NCI-H146 treated with DMSO at 0.1 percent for 48 hours (cell line): ENCODE measurements at regions not wholly inside any gene's neighbourhood (a gene's known extent, or its start where the extent isn't known, plus 50 kb on each side); places are given as distances from the start of the nearest gene placed in this dataset.

Source experiments
- DNase-seq: peaks from one replicate; lab custom pipeline; 2025; ENCODE audit not compliant: unreplicated experiment; lab: John Stamatoyannopoulos, UW

- no peak for DNase-seq
These were observed 232.7 kb downstream of the KLF12 start for GRCh38 chr13:73901324-73902068.

DNA sequence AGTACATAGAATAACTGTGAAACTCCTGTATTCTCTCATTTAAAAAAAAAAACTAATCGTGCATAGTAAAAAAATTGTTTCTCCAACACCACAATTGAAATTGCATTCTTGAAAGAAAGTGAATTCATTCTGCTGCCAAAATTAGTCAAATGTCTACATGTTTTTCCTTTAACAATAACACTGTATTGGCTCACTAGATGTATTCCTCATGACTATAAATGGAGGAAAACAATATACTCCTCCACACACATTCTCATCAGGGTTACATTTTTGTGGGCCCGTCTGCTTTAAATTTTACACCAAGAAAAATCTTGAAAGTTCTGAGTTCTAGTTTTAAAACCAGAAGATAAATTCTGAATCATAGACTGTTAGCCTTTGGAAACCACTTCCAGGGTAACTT is 233.6 kb downstream of the KLF12 start:
- DNase-seq, result no peak

DNA sequence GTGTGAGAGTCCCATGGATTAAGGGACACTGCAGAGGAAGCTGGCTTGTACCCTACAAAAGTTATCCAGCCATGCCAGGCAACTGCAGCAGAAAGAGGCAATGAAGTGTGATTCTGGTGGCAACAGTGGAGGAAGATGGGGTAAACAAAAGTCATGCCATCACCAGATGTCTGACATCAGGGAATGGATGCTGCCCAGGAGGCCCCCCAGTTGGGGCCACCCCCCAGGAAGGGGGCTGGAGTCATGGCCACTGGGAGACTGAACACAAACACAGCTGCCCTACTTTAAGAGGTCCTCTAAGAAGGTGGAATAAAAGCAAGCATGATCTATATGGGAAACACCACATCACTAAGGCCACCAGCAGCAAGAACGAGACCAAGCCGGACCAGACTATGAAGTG is 235.3 kb downstream of the KLF12 start:
- no peak for DNase-seq

DNA sequence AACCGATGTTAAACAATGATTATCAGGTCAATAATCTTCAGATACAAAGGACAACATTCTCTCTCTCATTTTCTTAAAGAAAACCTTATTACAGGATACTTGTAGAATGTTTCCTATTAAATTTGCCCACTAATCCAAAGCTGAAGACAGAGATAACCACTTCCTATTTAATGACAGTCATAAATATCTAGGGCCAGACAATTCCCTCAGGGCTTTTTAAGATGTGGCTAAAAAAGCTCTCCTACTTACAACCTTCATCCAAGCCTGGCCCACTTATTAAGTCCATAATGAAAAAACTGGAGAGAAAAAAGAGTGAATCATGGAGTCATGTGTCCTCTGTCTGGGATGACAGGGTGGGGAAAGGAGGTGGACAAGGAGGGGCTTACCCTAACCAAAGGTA is 235.9 kb downstream of the KLF12 start:
- DNase-seq, result no peak

DNA sequence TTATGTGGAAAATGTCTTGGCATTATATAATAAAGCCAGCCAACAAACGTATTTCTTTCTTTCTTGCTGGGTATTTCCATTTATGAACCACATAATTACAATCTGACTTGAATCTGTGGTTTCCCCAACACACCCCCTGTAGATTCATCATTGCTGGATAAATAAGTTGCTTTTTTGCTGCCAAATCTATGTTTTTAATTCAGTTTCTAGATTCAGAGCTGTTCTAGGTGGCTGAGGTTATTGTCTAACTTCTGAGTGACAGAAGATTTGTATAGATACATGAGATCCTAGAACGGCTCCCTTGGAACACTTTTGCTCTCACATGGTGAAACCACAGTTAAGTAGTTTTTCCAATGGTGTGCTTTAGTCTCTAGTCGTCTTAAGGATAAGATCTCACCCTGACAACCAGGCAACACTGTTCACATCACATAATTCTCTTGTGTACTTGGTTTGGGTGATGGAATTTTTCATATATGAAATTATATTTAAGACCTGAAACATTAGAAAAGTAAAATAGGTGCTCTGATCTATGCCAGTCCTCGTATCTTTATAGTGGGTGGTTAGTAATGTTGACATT is 239.1 kb downstream of the KLF12 start:
- no peak for DNase-seq

DNA sequence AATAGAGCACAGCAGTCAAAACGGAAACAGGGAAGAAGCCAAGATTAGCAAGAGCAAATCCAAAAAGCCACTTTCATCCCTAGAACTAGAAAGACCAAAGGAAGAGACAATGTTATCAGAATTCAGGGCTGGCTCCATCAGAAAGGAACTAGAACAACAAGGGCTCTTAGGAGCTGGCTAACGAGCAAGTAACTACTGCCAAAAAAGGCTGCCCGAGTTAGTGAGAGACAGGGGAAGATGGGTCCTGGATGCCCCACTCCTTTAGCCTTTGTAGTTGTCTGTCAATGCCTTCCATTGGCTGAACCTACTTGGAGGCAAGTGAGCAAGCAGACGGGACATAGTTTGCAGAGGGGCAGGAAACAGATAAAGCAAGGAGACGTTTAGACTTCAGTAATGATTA is 240.4 kb downstream of the KLF12 start:
- DNase-seq, result no peak

DNA sequence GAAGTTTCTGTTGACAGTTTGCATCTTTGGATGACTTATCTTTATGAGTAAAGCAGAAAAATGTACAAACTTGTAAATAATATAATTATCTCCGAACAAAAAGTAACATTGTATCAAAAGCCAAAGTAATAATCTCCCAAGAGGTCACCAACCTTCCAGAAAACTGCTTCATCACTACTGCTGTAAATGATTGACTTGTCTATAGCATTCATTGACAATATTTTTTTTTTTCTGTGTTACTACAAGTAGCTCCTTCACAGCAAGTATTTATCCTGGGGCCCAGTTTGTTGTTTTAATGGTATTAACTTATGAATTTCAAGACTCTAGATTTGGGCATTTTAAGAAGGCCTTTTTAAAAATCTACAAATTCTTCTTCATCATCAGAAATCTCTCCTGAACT is 242.4 kb downstream of the KLF12 start:
- DNase-seq, result no peak

- DNase-seq, result no peak
These were observed 251.0 kb downstream of the KLF12 start for GRCh38 chr13:73883162-73883561.

DNA sequence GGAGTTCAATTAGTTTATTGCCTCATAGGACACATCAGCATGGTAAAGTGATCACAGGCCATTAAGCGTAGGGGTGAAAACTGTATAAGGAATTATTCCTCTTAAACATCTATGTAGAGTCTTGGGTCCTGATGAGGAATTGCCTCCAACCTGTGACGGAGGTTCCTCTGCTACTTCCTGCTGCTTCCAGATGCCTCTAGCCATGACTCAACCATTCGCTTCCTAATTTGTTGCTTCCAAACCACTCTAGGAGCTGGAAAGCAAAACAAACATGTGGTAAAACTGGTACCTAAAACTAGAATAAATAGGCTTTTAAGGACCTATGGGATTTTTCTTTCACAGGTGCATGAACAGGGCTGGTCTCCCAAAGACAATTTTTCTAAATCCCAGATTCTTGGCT is 253.8 kb downstream of the KLF12 start:
- no peak for DNase-seq

DNA sequence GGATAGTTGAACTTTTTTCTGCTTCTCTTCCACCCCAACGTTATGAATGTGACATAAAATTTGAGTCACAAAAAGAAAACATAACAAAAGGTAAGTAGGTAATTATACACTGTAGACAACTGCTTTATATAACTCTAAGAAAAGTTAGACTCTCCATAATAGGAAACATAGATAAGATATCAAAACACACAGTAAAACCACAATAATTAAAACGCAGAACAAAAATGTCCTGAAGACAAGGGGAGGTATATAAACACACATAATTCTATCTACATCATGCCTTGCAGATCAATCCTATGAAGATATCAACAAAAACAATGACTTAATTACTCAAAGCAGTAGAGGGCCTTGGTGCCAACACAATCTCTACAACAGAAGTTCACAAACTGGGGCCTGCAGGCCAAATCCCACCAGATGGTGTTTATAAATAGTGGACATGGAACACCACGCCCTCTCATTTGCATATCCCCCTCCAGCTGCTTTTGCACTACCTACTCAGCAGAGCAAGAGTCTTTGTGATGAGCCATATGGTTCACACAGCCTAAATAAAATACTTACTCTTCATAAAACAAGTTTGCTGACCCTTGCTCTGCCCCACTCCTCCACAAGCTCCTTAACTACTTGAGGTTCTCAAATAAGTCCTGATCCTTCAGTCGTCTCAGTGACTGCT is 254.7 kb downstream of the KLF12 start:
- no peak for DNase-seq

GRCh38 chr13:73877399-73877798 is 256.8 kb downstream of the KLF12 start:
- DNase-seq, result no peak

GRCh38 chr13:73876323-73876722 is 257.9 kb downstream of the KLF12 start:
- no peak for DNase-seq

- no peak for DNase-seq
These were observed 260.0 kb downstream of the KLF12 start for GRCh38 chr13:73873940-73874830.

GRCh38 chr13:73872397-73872796 is 261.8 kb downstream of the KLF12 start:
- DNase-seq, result no peak

GRCh38 chr13:73870970-73871935 is 263.0 kb downstream of the KLF12 start:
- no peak for DNase-seq

DNA sequence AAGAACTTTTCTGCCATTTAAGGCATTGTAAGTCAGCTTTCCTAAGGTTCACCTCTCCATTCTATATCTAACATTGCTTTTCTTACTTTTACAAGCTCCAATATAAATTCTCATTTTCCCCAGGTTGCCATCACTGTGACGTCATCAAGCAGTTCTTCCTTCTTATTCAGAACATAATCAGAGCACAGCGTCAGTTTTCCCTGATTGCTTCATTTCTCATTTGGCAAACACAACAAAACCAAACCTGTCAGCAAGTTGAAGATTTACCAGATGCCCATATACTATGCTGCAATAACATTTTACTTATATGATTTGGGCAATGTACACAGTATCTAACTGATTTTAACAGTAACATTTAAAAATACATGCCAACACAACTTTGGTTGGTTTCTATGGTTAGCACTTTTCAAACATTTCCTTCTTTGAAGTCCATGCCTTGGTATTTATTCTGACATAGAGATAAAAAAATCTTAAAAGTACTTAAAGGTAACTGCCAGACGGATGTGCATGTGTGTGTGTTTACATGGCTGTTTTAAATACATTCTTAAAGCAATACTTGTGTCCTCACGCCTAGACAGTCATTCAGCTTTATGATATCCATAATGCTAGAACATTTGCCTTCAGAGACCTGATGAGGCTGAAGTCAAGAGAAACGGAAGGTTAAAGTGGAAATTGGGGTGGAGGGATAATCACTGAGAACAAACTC is 264.0 kb downstream of the KLF12 start:
- DNase-seq, result no peak

DNA sequence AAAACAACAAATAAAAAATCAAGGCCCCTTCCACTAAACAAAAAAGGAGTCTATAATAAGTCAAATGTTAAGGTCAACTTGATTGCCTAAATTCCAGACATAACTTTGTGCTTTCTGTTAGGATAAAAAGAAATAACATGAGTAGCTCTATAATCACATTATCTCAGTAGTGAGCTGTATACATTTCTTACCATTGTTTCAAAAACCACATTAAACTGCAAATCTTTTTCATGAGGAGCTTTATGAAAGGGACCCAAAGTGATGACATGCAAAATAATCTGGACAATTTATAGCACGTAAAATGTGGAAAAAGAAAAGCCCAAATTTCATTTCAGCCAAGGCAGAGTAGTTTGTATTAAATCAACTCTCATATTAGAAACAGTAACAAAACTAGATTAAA is 269.2 kb downstream of the KLF12 start:
- DNase-seq, result no peak

DNA sequence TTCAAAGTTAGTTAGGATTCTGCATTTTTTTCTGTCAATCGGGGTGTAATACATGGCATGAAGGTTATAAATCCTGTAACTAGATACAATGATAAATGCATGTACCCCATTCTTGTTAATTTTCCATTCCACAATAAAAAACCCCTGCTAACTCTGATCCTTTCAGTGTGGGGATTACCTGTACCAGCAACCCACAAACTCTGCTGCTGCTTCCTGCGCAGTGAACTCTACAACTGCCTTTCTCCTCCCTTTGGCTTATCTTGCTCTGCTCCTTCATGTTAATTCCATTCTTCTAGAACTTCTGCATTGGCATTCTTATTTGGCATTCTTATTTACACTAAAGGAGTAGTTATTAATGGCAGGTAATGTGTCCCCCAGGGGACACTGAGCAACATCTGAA is 273.1 kb downstream of the KLF12 start:
- no peak for DNase-seq

DNA sequence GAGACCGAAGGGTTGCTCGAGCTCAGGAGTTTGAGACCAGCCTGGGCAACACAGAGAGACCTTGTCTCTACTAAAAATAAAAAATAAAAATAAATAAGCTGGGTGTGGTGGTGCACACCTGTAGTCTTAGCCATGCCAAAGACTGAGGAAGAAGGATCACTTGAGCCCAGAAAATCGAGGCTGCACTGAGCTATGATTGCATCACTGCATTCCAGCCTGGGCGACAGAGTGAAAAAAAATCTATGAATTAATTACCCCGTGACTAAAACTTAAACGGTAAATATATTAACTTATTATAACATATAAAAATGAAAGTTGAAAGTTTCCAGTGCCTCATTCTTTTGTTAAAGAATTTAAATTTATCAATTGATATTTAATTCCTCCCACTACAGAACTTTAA is 273.7 kb downstream of the KLF12 start:
- DNase-seq, result no peak

DNA sequence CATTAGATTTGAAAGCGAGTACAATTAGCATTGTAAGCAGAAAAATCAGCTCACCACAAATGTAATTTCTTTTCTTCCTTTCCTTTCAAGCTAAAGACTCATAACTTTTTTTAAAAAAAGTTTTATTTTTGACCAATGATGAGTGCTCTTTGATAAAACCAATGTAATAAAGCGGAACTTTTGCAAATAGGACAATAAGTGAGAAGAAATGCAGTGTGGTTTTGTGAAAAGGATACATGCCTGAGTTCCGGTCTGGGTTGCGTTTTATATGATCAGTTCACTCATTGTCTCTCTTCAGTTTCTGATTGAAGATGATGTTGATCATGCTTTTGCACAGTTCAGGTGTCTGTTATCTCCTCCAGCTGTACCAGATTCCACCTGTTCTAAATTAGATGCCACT is 274.4 kb downstream of the KLF12 start:
- no peak for DNase-seq
